Activated naive CD8-positive, alpha-beta T cell treated with anti-CD3 and anti-CD28 coated beads, Interleukin-2, amount 10 ng/mL, durations not matched to agents 7 days and 5 days (primary cell): ENCODE measurements at regions not wholly inside any gene's neighbourhood (a gene's known extent, or its start where the extent isn't known, plus 50 kb on each side); places are given as distances from the start of the nearest gene placed in this dataset.

Source experiments
- ATAC-seq: fragments of 150-1000 bp; cut with Tn5 transposase; one replicate; pipeline ENCODE4 v1.10.0; 2021; ENCODE audit warnings: low read depth, moderate library complexity
- POLR2A ChIA-PET: fragments of 350-600 bp; sonication (Branson Sonifier 250); formaldehyde crosslinking; loops from one replicate; lab custom pipeline; 2021; ENCODE audit warnings: antibody characterized with exemption; lab: Charles Lee
- DNase-seq: peaks from one replicate; pipeline ENCODE4 v3.0.0; 2021
- H3K27ac Mint-ChIP-seq: one replicate; pipeline ENCODE4 v1.8.0; 2022; ENCODE audit warnings: mild to moderate bottlenecking, mixed read lengths
- H3K27me3 Mint-ChIP-seq: one replicate; pipeline ENCODE4 v1.8.0; 2022; ENCODE audit warnings: mild to moderate bottlenecking, moderate library complexity, mixed read lengths
- H3K36me3 Mint-ChIP-seq: one replicate; pipeline ENCODE4 v1.8.0; 2021; ENCODE audit warnings: mild to moderate bottlenecking, mixed read lengths
- H3K4me1 Mint-ChIP-seq: one replicate; pipeline ENCODE4 v1.8.0; 2021; ENCODE audit warnings: mixed read lengths
- H3K4me3 Mint-ChIP-seq: one replicate; pipeline ENCODE4 v1.8.0; 2022; ENCODE audit warnings: mild to moderate bottlenecking, moderate library complexity, mixed read lengths
- H3K9me3 Mint-ChIP-seq: one replicate; pipeline ENCODE4 v1.8.0; 2021; ENCODE audit warnings: mixed read lengths

DNA sequence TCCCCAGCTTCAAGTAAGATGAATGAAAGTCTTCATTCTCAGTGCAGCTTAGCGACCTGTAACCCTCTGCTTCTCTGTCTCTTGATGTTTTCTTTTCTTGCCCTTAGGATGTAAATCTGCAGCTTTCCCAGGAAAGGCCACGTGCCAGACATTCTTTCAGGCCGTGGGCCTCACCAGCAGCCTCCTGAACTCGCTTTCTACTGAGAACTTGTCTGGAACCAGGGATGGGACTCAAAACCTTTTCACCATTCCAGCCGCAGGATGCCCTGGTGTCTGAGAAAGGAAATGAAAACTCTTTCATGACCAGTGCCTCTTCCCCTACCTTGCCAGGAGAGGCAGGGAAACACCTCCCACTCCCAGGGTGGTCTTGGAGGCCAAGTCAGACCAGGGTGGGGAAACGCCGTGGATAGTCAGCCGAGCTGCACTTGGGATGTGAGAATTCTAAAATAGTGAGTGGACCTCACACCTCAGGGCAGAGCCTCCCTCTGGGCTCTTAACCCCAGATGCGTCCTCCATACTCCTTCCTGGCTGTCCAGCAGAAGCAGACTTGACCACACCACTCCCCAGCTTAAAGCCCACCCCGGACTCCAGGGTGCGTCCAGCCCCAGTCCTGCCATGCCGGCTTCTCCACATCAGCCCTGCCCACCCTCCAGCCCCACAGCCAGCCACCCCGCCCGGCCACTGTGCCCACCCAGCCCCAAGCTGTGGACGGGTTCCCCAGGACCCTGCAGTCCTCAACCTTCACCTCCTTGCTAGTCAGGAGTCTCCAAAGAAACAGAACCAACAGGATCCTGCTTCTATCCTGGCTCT is 115.5 kb downstream of the TWIST2 start:
- POLR2A ChIA-PET: no interaction called here
- Mint-ChIP-seq H3K9me3 (no peaks in the 10 kb centered on the region), H3K36me3 (no peaks in the 10 kb centered on the region), H3K27ac (no peak overlapping the region), H3K4me1 (no peaks in the 10 kb centered on the region), H3K27me3 (peaks cover 11% of the 10 kb centered on the region), H3K4me3 (no peak overlapping the region)
- DNase-seq (no peak), ATAC-seq (no peak)

DNA sequence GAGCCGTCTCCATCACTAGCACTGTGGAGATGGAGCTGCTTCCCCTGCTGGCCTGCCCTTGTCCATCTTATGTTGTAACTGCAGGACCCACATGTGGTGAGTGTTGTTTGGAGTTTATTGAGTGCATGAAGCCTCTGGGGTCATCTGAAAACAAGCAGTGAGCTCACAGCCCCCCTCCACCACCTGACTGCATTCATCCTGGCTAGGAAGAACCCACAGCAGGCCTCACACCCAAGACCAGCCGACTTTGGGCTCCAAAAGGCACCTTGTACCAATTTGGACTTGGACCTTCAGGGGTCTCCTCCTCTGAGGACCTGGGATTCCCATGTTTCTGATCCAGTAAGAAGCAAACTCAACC is 116.1 kb downstream of the TWIST2 start:
- DNase-seq (no peak), ATAC-seq (no peak)
- no peaks in the 10 kb centered on the region for H3K36me3 Mint-ChIP-seq
- peaks cover 11% of the 10 kb centered on the region for H3K27me3 Mint-ChIP-seq
- no peak overlapping the region for H3K4me3 Mint-ChIP-seq
- POLR2A ChIA-PET: no interaction called here
- no peak overlapping the region for H3K27ac Mint-ChIP-seq
- H3K9me3 Mint-ChIP-seq: no peaks in the 10 kb centered on the region
- H3K4me1 Mint-ChIP-seq: no peaks in the 10 kb centered on the region

DNA sequence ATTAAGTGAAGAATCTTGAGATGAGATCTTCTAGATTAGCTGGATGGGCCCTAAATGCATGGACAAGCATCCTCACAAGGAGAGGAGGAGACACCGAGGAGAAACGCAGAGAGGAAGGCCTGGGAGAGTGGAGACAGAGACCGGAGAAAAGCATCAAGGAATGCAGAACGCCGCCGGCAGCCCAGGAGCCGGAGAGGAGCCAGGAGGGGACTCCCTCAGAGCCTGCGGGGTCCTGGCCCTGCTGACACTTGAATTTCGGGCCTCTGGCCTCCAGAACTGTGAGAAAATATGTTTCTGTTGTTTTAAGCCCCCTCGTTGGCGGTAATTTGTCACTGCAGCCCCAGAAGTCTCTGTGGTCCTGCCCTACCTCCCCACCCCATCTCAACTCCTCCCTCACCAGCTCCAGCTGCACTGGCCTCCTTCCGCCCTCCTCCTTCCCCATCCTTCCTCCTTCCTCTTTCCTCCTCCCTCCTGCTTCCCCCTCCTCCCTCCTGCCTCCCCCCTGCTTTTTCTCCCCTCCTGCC is 116.7 kb downstream of the TWIST2 start:
- POLR2A ChIA-PET: no interaction called here
- Mint-ChIP-seq H3K9me3 (no peaks in the 10 kb centered on the region), H3K4me3 (no peak overlapping the region)

DNA sequence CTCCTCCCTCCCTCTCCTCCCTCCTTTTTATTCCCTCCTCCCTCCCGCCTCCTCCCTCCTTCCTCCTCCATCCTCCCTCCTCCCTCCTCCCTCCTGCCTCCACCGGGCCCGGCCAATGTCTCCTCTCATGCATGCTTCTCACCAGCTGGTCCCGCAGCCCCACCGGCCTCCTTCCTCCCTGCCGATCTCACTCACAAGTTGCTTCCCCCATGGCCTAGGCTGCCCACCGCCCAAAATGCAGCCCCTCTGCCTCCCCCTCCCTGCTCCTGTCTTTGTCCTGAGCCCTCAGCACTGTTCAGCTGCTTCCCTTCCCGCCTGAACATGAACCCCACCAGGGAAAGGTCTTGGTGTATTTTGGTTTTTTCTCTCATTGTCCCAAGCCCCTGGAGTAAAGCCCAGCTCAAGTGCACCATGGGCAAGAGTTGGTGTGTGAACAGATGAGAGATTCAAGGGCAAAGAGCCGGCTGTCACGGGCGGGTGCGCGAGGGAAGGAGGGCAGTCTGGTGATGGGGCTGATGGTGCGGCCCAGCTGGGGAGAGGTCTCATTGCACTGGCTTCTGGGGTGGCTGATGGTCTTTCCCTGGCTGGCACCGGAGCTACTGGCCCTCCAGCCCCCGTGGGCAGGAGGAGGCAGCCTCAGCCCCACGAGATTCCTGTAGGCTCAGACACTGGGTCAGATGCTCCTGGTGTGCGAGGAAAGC is 117.6 kb downstream of the TWIST2 start:
- Mint-ChIP-seq H3K27ac (no peak overlapping the region), H3K27me3 (peaks cover 7% of the 10 kb centered on the region), H3K36me3 (no peaks in the 10 kb centered on the region), H3K4me3 (no peak overlapping the region), H3K4me1 (no peaks in the 10 kb centered on the region), H3K9me3 (no peaks in the 10 kb centered on the region)
- ATAC-seq (no peak), DNase-seq (no peak)
- POLR2A ChIA-PET: no interaction called here

More for the DNA sequence above, 116.7 kb downstream of the TWIST2 start:
- H3K27ac Mint-ChIP-seq: no peak overlapping the region
- H3K36me3 Mint-ChIP-seq: no peaks in the 10 kb centered on the region
- peaks cover 11% of the 10 kb centered on the region for H3K27me3 Mint-ChIP-seq
- ATAC-seq (no peak), DNase-seq (no peak)
- no peaks in the 10 kb centered on the region for H3K4me1 Mint-ChIP-seq

DNA sequence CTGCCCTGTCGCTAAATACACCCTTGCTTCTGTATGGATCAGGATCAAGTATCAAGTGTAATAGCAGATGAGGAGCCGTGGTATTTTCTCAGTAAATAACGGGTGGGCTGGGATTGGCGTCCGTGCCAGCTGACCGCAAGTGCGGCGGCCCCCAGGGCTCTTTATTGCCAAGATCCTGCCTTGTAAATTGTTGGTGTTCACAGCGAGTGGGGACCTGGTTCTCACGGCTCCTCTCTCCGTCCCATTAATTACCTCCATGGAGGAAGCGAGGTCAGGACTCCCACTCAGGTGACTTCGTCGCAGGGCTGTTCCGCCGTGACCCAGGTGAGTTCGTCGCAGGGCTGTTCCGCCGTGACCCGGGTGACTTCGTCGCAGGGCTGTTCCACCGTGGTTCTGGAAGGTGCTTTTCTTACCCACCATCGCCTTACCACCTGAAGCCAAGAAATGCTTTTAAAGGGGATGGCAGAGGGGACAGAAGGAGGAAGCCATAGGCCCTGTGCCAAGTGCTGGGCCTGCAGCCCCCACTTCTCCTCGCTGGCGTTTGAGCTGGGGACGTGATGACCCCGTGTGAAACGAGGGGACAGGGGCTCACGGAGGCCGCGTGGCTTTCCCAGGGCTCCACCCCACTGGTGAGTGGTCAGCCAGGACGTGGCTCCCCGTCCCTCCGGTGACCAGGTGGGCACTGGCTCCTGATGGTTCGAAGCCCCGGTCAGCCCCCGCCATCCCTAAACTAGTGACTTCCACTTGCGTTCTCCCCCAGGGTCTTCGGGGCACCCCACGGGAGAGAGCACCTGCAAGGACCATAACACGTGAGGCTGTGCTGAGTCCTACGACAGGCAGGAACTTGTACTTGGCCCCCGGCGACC is 118.4 kb downstream of the TWIST2 start:
- H3K27me3 Mint-ChIP-seq: peaks cover 4% of the 10 kb centered on the region
- ATAC-seq (no peak), DNase-seq (no peak)
- no peak overlapping the region for H3K27ac Mint-ChIP-seq
- no peaks in the 10 kb centered on the region for H3K9me3 Mint-ChIP-seq
- H3K36me3 Mint-ChIP-seq: no peaks in the 10 kb centered on the region
- POLR2A ChIA-PET: no interaction called here
- no peak overlapping the region for H3K4me3 Mint-ChIP-seq
- H3K4me1 Mint-ChIP-seq: no peaks in the 10 kb centered on the region

DNA sequence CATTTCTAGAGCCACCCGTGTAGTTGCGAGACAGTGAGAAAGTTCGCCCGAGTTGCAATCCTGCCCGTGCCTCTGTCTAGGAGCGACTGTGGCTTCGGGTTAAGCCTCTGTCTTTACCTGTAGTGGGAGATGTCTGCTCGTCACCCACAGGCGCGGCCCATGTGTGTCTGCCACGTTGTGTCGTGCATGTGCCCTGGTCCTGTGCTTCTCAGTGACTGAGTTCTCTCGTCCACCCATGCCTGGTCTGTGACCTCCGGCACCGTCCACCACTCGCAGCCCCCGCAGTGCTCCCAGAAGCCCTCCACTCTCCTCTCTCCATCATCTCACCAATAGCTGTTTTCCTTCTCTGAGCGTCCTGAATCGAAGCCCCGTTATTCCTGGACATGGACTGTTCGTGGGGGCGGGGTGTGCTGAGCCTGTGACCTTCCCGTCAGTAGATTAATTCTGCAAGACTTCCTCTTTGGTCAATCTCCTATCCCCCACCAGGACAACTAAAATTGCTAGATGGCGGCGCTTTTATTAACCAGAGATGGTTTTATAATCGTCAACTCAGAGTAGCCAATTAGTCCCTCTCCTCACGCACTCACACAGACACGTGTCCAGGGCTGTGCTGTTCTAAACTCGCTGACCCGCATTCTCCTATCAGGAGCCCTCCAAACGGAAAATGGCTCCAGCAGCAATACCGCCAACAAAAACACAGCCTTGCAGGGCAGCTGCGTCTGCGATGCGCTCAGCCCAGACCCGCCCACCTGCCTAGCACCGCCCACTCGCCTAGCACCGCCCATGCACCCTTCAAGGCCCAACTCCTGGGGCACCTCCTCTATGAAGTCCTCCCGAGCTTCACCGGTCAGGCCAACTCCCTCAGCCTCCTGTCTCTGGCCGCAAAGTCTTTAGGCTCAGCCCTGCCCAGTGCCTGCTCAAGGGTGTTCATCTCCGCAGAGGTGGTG is 119.4 kb downstream of the TWIST2 start:
- H3K36me3 Mint-ChIP-seq: no peaks in the 10 kb centered on the region
- H3K27ac Mint-ChIP-seq: no peak overlapping the region
- no peak for DNase-seq
- H3K9me3 Mint-ChIP-seq: no peaks in the 10 kb centered on the region
- no peak for ATAC-seq
- peaks cover 2% of the 10 kb centered on the region for H3K27me3 Mint-ChIP-seq
- POLR2A ChIA-PET: no interaction called here
- H3K4me1 Mint-ChIP-seq: no peaks in the 10 kb centered on the region
- H3K4me3 Mint-ChIP-seq: no peak overlapping the region

DNA sequence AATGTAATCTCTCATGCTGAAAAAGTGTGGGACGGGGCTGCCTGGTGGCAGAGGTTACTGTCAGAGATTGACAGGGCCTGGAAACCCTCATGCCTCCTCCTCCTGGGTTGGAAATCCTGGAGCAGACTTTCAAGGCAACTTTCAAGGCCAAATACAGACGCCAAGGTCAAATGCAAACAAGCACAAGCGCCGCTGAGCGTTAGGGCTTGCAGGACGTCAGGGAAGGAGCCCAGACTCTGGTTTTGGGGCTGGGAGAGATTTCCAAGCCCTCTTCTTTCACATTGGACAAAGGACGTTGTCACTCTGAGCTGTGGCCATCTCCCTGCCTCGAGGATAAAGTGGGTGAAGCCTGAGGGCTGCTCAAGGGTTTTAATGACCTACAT is 120.1 kb downstream of the TWIST2 start:
- no peak overlapping the region for H3K4me3 Mint-ChIP-seq
- H3K9me3 Mint-ChIP-seq: no peaks in the 10 kb centered on the region
- POLR2A ChIA-PET: no interaction called here
- no peak overlapping the region for H3K27ac Mint-ChIP-seq
- DNase-seq: no peak
- no peak for ATAC-seq
- peaks cover 2% of the 10 kb centered on the region for H3K27me3 Mint-ChIP-seq
- no peaks in the 10 kb centered on the region for H3K4me1 Mint-ChIP-seq
- no peaks in the 10 kb centered on the region for H3K36me3 Mint-ChIP-seq

DNA sequence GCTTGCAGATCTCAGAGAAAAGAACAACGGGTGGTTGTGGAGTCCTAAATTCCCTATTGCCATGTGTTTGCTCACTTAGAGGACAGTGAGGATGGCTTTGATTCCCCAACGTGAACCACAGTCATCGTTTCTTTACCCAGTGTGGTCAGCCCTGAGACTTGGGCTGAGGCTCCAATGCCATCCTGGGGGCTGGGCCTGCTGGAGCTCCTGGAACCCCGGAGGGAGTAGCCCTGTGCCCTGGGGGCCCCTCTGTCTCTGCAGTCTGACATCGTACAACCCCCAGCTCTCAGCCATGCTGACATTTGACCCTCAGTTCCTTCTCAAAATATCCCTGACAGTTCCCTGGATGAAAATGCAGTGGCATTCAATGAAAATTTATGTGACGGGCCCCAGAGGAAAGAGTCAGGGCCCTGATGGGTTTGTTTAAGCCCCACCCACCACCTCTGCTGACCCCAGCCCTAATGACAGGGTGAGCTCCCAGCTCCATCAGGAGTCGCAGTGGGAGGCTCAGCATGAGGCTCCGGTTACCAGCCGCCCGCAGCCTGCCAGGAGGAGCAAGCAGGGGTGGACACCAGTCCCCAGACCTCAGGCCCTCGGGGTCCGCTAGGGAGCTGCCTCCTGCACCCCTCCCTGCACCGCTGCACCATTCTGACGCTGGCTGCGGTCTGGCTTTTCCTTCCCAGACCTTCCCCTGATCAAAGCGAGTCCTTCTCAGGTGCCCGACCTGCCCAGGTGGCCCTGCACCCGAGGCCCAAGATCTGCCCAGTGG is 120.9 kb downstream of the TWIST2 start:
- POLR2A ChIA-PET: no interaction called here
- ATAC-seq (no peak), DNase-seq (no peak)
- Mint-ChIP-seq H3K4me1 (no peaks in the 10 kb centered on the region), H3K27me3 (no peaks in the 10 kb centered on the region), H3K36me3 (no peaks in the 10 kb centered on the region), H3K4me3 (no peak overlapping the region), H3K9me3 (no peaks in the 10 kb centered on the region), H3K27ac (no peak overlapping the region)

DNA sequence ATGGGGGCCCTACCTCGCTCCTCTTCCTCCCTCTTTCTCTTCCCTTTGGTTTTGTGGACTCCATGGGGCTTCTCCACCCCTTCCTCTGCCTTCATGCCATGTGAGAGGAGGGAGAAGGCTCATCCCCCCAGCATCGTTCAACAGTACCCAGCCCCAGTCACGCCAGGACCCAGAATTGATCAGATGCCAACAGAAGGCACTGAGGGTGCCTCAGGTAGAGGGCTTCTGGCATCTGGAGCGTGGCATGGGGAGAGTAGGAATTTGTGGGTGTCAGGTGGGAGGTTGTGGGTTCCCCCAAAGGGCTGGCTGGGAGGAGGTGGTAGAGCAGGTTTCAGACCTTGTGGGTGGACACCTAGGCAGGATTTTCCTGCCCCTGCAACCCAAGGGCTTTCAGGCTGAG is 122.0 kb downstream of the TWIST2 start:
- no peaks in the 10 kb centered on the region for H3K4me1 Mint-ChIP-seq
- no peak for DNase-seq
- H3K36me3 Mint-ChIP-seq: no peaks in the 10 kb centered on the region
- H3K27me3 Mint-ChIP-seq: peaks cover 2% of the 10 kb centered on the region
- POLR2A ChIA-PET: no interaction called here
- H3K9me3 Mint-ChIP-seq: no peaks in the 10 kb centered on the region
- H3K27ac Mint-ChIP-seq: no peak overlapping the region
- H3K4me3 Mint-ChIP-seq: no peak overlapping the region
- no peak for ATAC-seq

DNA sequence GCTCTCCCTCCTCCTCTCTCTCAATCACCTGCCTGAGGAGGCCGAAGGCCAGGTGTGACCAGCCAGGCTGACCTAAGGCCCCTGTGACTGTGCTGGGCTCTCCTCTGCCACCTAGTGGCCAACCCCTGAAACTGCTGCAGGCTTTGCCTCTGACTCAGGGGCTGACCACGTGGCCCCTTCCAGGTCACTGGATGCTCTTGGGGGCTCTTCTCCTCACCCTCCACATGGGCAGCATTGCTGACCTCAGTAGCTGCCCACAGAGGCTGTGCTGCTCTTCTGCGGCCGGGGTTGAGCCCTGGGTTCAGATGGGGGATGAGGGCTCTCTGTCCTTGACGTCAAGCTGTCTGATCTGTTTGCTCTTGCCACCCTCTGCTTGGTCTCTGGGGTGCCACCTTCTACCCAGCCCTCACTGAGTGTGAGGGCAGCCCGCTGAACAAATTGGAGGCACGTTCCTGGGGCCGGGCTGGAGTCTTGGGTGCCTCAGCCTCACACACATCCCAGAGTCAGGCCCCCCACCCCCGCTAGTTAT is 122.7 kb downstream of the TWIST2 start:
- ATAC-seq (no peak), DNase-seq (peak; percentile 59)
- H3K27me3 Mint-ChIP-seq: peaks cover 2% of the 10 kb centered on the region
- no peaks in the 10 kb centered on the region for H3K36me3 Mint-ChIP-seq
- peaks cover 6% of the 10 kb centered on the region for H3K9me3 Mint-ChIP-seq
- POLR2A ChIA-PET: no interaction called here
- no peak overlapping the region for H3K27ac Mint-ChIP-seq
- H3K4me1 Mint-ChIP-seq: no peaks in the 10 kb centered on the region
- H3K4me3 Mint-ChIP-seq: no peak overlapping the region

DNA sequence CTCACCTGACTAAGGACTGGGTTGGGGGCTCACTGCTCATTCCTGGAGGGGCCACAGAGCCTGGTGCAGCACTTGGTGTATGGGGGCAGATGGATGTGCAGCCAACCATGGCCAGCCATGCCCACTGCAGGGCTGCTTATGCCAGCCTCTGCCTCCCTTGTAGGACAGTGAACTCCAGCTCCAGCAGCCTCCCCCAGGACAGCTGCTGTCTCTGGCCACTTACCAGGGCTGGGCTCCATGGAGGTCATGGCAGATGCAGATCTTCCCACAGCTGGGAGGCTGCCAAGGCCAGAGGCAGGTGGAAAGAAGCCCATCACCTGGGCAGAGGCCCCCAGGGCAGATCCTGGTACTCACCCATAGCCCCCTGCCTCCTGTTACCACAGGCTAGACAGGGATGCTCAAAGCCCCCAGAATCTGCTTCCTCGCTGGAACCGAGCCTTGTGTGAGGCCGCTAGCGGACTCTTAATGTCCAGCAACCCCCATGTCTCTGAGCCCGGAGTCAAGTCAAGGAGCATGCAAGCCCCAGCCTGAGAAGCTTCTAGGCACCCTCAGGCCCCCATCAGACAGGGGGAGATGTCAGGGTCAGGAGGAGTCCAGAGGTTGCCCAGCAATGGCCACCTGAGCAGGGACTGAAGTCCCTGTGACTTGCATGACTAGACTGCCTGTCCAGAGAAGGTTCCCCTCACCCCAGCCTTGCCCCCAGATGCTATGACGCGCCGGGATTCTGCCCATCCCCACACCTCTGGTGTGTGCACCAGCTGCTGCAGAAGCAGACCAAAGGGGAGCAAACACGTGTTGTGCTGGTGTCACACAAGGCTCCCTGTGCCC is 123.6 kb downstream of the TWIST2 start:
- DNase-seq (no peak), ATAC-seq (no peak)
- no peaks in the 10 kb centered on the region for H3K36me3 Mint-ChIP-seq
- H3K9me3 Mint-ChIP-seq: peaks cover 7% of the 10 kb centered on the region
- H3K4me3 Mint-ChIP-seq: no peak overlapping the region
- H3K4me1 Mint-ChIP-seq: no peaks in the 10 kb centered on the region
- peaks cover 3% of the 10 kb centered on the region for H3K27me3 Mint-ChIP-seq
- no peak overlapping the region for H3K27ac Mint-ChIP-seq
- POLR2A ChIA-PET: no interaction called here
